ENCODE measurements at regions not wholly inside any gene's neighbourhood (a gene's known extent, or its start where the extent isn't known, plus 50 kb on each side); places are given as distances from the start of the nearest gene placed in this dataset.

DNA sequence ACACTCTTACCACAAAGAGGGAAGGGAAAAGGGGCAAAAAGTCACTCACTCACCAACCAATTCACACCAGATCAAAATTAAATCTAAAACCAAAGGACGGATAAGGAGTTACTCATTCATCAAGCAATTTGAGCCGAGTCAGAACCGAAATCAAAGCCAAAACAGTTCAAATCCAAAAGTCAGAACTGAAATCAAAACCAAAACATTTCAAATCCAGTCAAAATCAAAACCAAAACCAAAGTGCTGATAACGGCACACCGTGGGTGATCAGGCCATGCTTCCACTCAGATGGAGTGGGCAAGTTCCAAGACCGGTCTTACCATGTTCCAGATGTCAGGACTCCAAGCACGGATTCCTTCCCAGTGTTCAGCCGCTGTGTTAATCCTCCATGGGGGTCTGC lies 139.5 kb downstream of the SLC38A6 start:
- no peaks in the 10 kb centered on the region for H3K36me3 Mint-ChIP-seq
- H3K4me1 Mint-ChIP-seq: peaks cover 4% of the 10 kb centered on the region
- H3K27me3 Mint-ChIP-seq: no peaks in the 10 kb centered on the region
- no peak for DNase-seq
- peaks cover 3% of the 10 kb centered on the region for H3K9me3 Mint-ChIP-seq
- H3K4me3 Mint-ChIP-seq: no peak overlapping the region
- no peak overlapping the region for H3K27ac Mint-ChIP-seq

- Mint-ChIP-seq H3K27me3 (no peaks in the 10 kb centered on the region), H3K36me3 (no peaks in the 10 kb centered on the region), H3K4me3 (no peak overlapping the region), H3K27ac (no peak overlapping the region), H3K9me3 (peaks cover 13% of the 10 kb centered on the region), H3K4me1 (peaks cover 4% of the 10 kb centered on the region)
- no peak for DNase-seq
These were observed 138.0 kb downstream of the SLC38A6 start for GRCh38 chr14:61119006-61119405.

- Mint-ChIP-seq H3K4me1 (peaks cover 4% of the 10 kb centered on the region), H3K4me3 (no peak overlapping the region), H3K27ac (no peak overlapping the region), H3K27me3 (peaks cover 8% of the 10 kb centered on the region), H3K36me3 (no peaks in the 10 kb centered on the region), H3K9me3 (peaks cover 13% of the 10 kb centered on the region)
- no peak for DNase-seq
These were observed 135.3 kb downstream of the SLC38A6 start for GRCh38 chr14:61116369-61116768.

DNA sequence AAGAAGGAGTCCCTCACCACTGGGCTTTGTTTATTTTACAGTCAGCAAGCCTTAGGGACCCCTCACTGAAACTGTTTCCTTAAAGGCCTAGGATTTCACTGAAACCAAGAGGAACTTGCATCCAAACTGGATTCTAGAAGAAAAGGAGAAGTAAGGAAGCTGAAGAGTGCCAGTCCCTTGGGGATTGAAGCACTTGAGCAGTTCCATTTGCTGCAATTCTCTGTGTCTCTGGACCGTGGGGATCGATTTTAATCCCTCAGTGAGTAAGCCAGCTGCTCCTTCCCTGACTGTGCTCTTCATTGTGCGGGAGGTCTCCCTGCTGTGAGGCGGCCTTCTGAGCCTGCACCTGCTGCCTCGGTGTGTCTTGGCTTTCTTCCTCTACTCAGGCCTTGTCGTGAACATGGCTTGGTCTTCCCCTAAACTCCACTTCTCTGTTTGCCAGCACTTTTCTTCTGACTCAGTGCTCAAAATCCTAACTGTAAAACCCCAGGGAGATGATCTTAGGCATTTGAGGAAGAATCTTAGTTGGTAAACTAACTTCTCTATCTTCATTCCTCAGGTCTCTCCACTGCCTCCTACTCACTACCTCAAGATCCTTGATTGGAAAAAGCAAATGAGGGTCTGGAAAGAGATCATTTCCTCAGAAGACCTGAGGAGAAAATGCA lies 132.6 kb downstream of the SLC38A6 start:
- no peak overlapping the region for H3K4me3 Mint-ChIP-seq
- H3K27ac Mint-ChIP-seq: no peak overlapping the region
- peaks cover 16% of the 10 kb centered on the region for H3K27me3 Mint-ChIP-seq
- DNase-seq: no peak
- peaks cover 11% of the 10 kb centered on the region for H3K9me3 Mint-ChIP-seq
- H3K36me3 Mint-ChIP-seq: no peaks in the 10 kb centered on the region
- H3K4me1 Mint-ChIP-seq: no peaks in the 10 kb centered on the region

- no peaks in the 10 kb centered on the region for H3K36me3 Mint-ChIP-seq
- peaks cover 16% of the 10 kb centered on the region for H3K27me3 Mint-ChIP-seq
These were observed 131.5 kb downstream of the SLC38A6 start for GRCh38 chr14:61112506-61112905.

DNA sequence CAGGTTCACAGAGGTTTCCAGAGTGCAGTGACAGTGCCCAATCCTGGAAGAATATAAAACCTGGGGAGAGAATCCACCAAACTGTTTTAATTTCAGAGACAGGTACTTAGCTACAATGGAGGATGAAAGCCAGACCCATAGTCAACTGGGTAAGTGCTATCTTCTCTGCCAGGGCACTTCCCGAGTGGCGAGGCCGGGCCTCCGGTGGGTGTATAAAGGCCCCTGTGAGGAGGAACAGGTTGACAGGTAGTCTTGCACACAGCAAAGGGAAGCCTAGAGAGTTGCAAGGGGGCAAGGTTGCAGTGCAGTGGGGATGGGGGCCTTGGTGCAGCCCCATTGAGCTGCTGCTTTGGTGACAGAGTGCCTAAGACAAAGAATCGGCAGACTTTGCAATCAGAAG lies 130.7 kb downstream of the SLC38A6 start:
- no peak for DNase-seq
- H3K27ac Mint-ChIP-seq: no peak overlapping the region
- H3K27me3 Mint-ChIP-seq: peaks cover 16% of the 10 kb centered on the region
- no peak overlapping the region for H3K4me3 Mint-ChIP-seq
- H3K4me1 Mint-ChIP-seq: no peaks in the 10 kb centered on the region
- H3K36me3 Mint-ChIP-seq: no peaks in the 10 kb centered on the region
- peaks cover 11% of the 10 kb centered on the region for H3K9me3 Mint-ChIP-seq

More at GRCh38 chr14:61112506-61112905, 131.5 kb downstream of the SLC38A6 start:
- no peak overlapping the region for H3K27ac Mint-ChIP-seq
- H3K4me3 Mint-ChIP-seq: no peak overlapping the region
- peaks cover 11% of the 10 kb centered on the region for H3K9me3 Mint-ChIP-seq
- no peak for DNase-seq
- no peaks in the 10 kb centered on the region for H3K4me1 Mint-ChIP-seq

DNA sequence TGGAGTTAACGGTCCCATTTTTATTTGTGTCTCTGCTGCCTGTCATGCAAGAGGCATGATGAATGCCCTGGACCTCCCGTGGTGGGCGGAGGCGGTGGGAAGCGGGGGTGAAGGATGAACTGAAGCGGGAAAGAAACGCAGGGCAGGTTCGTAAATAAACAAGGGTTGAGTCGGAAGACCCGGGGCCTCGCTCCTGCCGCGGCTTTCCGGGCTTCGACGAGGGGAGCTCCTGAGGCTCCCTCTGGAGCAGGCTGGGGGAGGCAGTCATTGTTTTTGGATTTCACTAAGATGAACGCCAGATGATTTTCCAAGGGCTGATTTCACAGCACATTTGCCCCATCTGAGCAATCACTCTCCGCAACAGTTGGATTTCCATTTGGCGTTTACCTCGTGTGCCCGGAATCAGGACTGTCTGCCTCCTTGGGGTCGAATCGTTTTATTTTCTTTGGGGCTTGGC lies 130.2 kb downstream of the SLC38A6 start:
- Mint-ChIP-seq H3K9me3 (peaks cover 11% of the 10 kb centered on the region), H3K36me3 (no peaks in the 10 kb centered on the region), H3K27ac (no peak overlapping the region), H3K4me3 (no peak overlapping the region), H3K4me1 (no peaks in the 10 kb centered on the region), H3K27me3 (peaks cover 16% of the 10 kb centered on the region)
- no peak for DNase-seq

DNA sequence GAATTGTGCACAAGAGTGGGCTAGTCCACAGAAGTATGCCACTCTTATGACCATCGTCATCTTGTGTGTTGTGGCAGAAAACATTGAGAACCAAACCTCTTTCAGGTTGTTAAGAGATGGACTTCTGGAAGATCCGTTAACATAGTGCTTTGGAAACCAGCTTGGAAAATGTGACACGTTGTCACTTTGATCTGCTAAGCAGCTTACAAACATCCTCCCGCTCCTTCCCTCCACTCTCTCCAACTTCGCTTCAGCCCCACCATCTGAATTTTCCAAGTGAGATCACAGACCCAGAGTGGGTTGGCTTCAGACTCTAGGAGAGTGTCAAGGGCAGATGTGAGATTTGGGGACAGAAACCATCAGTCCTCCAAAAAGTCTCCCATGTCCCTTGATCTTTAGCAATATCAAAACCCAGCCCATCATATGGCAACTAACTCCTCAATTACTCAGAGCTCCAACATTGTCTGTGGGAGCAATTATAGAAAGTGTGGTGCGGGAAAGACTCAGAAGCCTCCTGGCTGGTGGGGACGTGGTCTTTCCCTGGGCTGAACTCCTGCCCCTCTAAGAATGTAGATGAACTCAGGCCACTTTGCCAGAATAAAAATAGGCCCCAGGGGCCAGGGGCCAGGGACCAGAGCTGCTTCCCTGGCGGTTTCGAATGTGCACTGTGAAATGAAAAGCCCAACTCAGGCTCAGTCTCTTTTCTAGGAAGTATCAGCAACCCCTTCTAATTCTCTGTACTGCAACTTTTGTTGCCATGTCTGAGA lies 129.5 kb downstream of the SLC38A6 start:
- Mint-ChIP-seq H3K9me3 (peaks cover 11% of the 10 kb centered on the region), H3K27me3 (peaks cover 16% of the 10 kb centered on the region), H3K4me3 (no peak overlapping the region), H3K4me1 (no peaks in the 10 kb centered on the region), H3K36me3 (no peaks in the 10 kb centered on the region), H3K27ac (no peak overlapping the region)
- DNase-seq: no peak

- H3K9me3 Mint-ChIP-seq: peaks cover 7% of the 10 kb centered on the region
- H3K36me3 Mint-ChIP-seq: peaks cover 3% of the 10 kb centered on the region
- peaks cover 16% of the 10 kb centered on the region for H3K27me3 Mint-ChIP-seq
- DNase-seq: no peak
- no peaks in the 10 kb centered on the region for H3K4me1 Mint-ChIP-seq
- no peak overlapping the region for H3K4me3 Mint-ChIP-seq
- no peak overlapping the region for H3K27ac Mint-ChIP-seq
These were observed 128.2 kb downstream of the SLC38A6 start for GRCh38 chr14:61109288-61109687.

DNA sequence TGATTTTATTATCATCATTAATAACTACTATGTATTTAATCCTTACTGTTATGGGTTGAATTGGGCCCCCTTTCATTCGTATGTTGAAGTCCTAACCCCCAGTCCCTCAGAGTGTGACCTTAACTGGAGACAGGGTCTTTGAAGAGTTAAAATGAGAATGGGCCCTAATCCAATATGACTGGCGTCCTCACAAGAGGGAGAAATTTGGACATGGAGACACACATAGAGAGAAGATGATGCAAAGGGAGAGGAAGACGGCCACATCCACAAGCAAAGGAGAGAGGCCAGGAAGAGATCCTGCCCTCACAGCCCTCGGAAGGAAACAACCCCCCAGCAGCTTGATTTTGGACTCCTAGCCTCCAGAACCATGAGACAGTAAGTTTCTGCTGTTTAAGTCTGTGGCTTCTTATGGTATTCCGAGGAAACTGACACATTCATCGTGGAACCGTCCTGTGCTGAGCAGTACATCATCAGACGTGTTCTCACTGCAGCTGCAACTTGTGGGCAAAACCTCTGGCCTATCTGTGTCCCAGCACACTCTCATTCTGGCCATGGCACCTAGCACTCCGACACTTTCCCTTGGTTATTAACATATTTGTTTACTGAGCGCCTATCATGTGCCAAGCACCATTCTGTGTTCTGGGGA lies 127.6 kb downstream of the SLC38A6 start:
- peaks cover 3% of the 10 kb centered on the region for H3K36me3 Mint-ChIP-seq
- H3K4me3 Mint-ChIP-seq: no peak overlapping the region
- no peaks in the 10 kb centered on the region for H3K4me1 Mint-ChIP-seq
- no peak for DNase-seq
- no peak overlapping the region for H3K27ac Mint-ChIP-seq
- peaks cover 5% of the 10 kb centered on the region for H3K9me3 Mint-ChIP-seq
- H3K27me3 Mint-ChIP-seq: peaks cover 16% of the 10 kb centered on the region

GRCh38 chr14:61107869-61108493 lies 126.9 kb downstream of the SLC38A6 start:
- Mint-ChIP-seq H3K27ac (no peak overlapping the region), H3K4me1 (peaks cover 4% of the 10 kb centered on the region), H3K36me3 (peaks cover 3% of the 10 kb centered on the region), H3K9me3 (peaks cover 5% of the 10 kb centered on the region), H3K27me3 (peaks cover 16% of the 10 kb centered on the region), H3K4me3 (no peak overlapping the region)
- no peak for DNase-seq

GRCh38 chr14:61106959-61107641 lies 126.1 kb downstream of the SLC38A6 start:
- H3K36me3 Mint-ChIP-seq: peaks cover 3% of the 10 kb centered on the region
- no peak overlapping the region for H3K4me3 Mint-ChIP-seq
- H3K4me1 Mint-ChIP-seq: peaks cover 11% of the 10 kb centered on the region
- no peak for DNase-seq
- H3K27ac Mint-ChIP-seq: no peak overlapping the region
- peaks cover 14% of the 10 kb centered on the region for H3K27me3 Mint-ChIP-seq
- peaks cover 5% of the 10 kb centered on the region for H3K9me3 Mint-ChIP-seq

DNA sequence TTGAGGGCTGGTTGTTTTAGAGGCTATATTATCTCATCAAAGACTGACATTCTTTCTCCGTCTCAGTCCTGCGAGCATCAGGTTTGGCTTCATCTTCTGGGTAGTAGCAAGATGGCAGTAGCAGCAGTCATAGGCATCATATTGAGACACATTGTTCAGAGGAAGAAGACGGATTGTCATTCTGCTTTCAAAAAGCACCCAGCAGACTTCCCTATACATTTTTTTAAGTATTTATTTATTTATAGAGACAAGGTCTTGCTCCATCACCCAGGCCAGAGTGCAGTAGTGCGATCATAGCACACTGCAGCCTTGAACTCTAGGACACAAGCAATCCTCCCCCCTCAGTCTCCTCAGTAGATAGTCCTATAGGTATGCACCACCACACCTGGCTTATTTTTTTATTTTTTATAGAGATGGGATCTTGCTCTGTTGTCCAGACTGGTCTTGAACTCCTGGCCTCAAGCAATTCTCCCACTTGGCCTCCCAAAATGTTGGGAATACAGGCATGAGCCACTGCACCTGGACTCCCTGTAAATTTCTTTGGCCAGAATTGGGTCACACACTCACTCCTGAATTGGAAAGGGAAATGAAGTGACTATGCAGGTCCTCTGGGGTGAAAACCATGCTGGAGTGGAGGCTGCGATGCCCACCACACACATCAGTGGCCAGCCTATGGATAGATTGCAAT lies 125.4 kb downstream of the SLC38A6 start:
- H3K27me3 Mint-ChIP-seq: peaks cover 8% of the 10 kb centered on the region
- H3K4me3 Mint-ChIP-seq: no peak overlapping the region
- H3K9me3 Mint-ChIP-seq: peaks cover 5% of the 10 kb centered on the region
- peaks cover 3% of the 10 kb centered on the region for H3K36me3 Mint-ChIP-seq
- no peak overlapping the region for H3K27ac Mint-ChIP-seq
- DNase-seq: no peak
- H3K4me1 Mint-ChIP-seq: peaks cover 13% of the 10 kb centered on the region

GRCh38 chr14:61104358-61104757 lies 123.3 kb downstream of the SLC38A6 start:
- no peak for DNase-seq
- Mint-ChIP-seq H3K9me3 (peaks cover 4% of the 10 kb centered on the region), H3K4me3 (no peak overlapping the region), H3K27me3 (no peaks in the 10 kb centered on the region), H3K27ac (no peak overlapping the region), H3K4me1 (peaks cover 13% of the 10 kb centered on the region), H3K36me3 (peaks cover 3% of the 10 kb centered on the region)

Data from activated naive CD8-positive, alpha-beta T cell treated with anti-CD3 and anti-CD28 coated beads for 36 hours (primary cell).